NCI-H2227 (cell line): ENCODE measurements at regions not wholly inside any gene's neighbourhood (a gene's known extent, or its start where the extent isn't known, plus 50 kb on each side); places are given as distances from the start of the nearest gene placed in this dataset.

Source experiments
- DNase-seq: peaks from one replicate; lab custom pipeline; 2025; ENCODE audit not compliant: unreplicated experiment; lab: John Stamatoyannopoulos, UW

DNA sequence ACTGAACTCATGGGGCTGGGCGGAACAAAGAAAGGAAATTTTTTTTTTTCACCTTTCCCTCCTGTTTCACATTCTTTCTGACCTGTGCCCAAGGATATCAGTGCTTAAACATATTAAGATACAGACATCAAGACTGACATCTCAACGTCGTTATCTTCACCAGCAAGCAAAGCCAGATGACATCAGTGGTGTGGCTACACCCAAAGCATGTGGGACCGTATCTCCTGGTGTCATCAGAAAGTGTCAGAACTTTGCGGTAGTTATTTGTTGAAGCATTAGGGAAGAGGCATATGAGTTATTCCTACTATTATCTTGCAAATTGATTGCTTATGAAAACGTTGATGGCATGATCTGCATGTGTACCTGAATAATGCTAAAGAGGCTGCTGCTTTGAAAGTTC lies 487.4 kb downstream of the TLE4 start:
- no peak for DNase-seq

DNA sequence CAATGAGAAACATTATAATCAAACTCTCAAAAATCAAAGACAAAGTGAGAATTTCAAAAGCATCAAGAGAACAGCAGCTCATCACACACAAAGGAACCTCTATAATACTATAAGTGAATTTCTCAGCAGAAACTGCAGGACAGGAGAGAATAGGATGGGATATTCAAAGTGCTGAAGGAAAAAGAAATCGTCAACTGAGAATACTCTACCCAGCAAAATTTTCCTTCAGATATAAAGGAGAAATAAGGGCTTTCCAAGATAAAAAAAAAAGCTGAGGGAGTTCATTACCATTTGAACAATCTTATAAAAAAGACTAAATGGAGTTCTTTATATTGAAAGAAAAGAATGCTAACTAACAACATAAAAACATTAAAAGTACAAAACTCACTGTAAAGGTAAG lies 481.1 kb downstream of the TLE4 start:
- DNase-seq: no peak

DNA sequence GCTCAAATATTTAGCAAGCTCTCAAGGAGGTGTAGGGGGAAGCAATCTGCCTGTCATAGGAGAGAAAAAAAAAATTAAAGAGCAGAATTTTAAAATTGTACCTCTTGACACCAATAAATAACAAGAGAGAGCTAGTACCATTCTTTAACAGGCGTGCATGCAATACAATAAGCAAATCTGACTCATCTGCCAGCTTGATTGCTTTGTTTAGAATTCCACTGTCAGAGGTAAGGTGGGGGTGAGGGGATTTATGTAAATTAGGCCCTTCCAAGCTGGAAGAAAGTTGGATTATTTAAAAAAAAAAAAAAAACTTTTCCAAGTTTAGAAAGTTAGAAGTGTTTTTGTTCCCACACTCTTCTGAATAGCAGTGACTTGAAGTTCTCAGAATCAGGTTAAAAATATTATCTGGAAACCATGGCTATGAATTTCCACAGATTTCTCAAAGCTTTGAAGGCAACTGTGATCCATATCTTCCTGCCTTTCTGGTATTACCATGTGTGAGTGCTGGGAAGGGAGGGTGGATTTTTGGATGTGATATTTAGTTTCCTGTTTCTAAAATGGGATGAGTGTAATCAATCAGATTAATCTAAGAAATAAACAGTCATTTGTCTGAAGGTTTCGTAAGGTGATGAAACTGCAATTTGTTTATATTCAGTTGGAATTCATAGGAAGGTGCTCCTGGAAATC lies 477.5 kb downstream of the TLE4 start:
- no peak for DNase-seq

DNA sequence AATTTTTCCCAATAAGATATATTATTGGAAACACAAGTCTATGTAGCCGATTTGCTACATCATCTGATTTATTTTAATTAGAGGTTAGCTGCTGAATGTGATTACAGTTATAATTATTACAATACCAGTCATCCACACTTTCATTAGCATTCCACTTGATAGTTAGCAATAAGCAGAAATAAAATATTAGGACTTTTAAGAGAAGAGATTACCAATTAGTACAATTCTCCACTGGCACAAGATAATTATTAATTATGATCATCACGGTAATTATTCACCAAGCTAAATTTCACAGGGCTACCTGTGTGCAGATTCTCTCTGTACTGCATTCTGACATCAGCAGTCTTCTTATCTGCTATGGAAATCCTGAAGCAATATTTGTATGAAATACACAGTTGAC lies 474.7 kb downstream of the TLE4 start:
- DNase-seq: no peak

DNA sequence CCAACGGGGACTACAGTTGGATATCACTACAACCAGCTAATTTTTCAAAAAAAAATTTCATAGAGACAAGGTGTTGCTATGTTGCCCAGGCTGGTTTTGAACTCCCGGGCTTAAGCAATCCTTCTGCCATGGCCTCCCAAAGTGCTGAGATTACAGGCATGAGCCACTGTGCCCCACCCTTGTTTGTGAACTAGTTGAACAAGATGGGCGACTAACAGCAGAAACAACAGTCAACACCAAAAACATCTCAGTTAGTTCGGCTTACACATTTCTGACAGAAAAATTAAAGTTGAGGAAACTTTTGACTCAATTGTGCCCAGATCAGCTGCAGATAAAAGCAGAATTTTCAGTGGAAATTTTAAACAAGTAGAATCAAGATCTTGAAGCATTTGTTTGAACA lies 470.1 kb downstream of the TLE4 start:
- no peak for DNase-seq

DNA sequence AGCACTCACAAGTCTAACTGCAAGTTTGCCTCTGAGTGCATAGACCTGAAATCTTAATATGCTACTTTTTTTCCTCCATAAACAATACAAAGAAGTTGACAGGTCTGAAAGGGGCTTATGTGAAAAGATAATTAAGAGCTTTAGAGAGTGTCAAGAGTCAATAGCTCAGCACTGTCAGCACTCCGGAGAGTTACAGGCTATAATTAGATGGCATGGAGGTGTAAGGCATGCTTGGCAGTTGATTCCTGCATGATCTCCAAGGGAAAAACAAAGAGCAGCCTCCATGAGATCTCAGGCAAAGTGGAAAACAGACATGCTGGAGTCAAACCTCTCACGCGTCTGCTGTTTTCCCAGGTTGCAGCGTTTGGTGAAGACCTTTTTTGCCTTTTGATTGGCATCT lies 468.7 kb downstream of the TLE4 start:
- DNase-seq: peak; percentile 71

DNA sequence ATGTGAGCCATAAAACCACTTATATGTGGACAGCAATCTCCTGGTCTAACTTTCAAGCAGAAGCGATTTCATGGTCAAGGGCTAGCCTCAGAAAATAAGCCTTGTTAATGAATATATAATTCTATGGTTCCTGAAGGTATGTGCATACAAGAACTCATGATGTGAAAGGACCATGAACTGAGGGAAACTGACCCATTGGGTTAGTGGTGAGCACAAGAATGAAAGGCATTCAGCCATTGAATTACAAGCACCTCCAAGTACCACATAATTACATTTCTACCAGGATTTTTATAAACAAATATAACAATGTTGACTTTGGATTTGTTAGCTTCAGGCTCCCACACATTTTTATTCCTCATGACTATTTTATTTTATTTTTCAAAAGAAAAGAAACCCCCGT lies 459.0 kb downstream of the TLE4 start:
- DNase-seq: no peak

DNA sequence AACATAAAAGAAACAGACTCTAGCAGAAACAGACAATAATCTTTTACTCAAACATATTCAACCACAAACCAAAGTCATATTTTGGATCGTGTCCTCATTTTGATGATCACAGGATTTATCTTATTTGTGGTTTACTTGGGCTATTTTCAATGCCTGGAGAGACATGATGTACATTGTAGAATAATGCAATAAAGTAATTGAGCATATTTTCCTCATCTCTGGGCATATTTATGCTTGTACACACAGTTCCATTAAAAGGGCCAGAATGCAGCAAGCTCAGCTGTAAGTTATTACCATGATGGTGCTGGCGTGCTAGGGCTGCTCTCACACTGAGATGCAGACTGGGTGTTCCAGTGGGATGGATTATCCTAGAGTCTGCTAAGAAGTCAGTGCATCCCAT lies 456.7 kb downstream of the TLE4 start:
- DNase-seq: no peak

DNA sequence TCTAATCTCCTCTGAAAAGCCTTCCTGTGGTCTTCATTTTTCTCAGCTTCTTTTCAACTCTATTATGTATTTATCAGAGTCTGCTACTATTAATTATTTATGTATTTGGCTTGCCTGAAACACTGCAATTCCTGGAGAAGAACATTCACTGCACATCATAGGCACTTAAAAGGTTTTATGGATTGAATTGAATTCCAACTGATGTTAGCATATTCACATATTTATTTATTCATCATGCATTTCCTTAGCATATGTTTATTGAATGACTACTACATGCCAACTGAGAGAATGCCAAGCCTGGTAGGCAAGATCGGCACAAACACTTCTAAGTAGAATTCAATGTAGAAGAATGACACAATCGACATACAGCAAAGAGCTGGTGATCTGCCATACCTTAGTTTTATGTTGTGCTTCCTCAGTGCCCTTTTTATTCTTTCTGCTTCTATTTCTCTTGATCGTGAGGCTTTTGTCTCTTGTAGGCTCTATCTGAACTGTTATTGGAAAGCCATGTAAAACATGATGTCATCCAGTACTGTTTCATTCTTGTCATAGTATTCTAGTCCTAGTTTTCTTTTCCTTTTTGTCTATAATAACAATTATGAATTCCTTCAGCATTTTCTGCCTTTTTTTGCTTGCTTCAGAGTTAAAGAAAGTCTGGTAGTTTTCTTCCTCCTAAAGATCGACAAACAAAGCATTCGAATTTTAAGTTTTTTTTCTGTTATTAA lies 454.2 kb downstream of the TLE4 start:
- DNase-seq: no peak

DNA sequence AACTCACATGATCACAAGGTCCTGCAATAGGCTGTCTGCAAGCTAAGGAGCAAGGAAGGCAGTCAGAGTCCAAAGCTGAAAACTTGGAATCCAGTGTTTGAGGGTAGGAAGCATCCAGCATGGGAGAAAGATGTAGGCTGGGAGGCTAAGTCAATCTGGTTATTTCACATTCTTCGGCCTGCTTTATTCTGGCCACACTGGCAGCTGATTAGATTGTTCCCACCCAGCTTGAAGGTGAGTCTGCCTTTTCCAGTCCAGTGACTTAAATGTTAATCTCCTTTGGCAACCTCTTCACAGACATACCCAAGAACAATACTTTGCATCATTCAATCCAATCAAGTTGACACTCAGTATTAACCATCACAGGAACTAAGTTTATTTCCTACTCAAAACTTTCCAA lies 453.4 kb downstream of the TLE4 start:
- DNase-seq: no peak

DNA sequence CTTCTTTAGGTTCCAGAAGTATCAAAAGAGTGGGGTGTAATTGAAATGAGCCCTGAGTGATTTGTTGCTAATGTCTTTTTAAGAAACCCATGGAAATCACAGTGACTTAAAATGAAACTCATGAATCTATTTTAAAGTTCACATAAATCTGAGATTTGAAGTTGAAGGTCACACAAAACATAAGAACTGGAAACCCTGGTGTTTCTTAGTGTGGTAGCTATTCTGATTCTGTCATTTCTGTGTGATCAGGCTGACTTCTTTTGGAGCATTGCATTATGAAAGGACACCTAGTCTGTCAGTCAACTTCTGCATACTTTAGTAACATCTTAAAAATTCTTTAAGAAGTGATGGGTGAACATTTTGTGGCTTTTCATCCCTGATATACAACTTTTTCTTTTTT lies 448.8 kb downstream of the TLE4 start:
- DNase-seq: no peak

DNA sequence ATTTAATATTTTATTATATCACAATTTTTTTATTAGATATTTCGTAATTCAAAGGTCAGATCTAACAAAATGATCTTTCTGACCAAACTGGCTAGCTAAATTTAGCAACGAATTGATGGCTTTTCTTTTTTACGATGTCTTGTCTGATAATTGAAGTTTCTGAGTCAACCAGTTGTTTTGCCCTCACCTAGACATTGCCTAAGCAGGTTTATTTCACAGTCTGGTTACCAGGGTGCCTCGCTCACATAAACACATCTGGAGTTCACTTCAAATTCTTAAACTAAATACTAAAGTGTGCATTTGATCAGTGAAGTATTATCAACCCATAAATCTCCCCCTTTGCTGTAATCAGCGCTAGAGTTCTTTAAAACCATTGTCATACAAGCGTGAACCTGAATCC lies 448.3 kb downstream of the TLE4 start:
- no peak for DNase-seq

DNA sequence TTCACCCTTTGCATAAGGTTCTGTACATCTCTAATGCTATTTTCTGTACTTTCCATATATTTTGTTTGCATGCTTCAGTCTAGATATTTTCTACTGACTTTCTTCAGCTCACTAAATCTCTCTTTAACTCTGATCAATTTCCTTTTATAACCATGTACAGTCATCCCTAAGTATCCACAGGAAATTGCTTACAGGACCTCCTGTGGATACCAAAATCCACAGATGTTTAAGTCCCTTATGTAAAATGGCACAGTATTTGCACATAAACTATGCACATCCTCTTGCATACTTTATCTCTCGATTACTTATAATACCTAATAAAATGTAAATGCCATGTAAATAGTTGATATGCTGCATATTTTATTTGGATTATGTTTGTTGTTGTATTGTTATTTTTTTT lies 442.1 kb downstream of the TLE4 start:
- no peak for DNase-seq

DNA sequence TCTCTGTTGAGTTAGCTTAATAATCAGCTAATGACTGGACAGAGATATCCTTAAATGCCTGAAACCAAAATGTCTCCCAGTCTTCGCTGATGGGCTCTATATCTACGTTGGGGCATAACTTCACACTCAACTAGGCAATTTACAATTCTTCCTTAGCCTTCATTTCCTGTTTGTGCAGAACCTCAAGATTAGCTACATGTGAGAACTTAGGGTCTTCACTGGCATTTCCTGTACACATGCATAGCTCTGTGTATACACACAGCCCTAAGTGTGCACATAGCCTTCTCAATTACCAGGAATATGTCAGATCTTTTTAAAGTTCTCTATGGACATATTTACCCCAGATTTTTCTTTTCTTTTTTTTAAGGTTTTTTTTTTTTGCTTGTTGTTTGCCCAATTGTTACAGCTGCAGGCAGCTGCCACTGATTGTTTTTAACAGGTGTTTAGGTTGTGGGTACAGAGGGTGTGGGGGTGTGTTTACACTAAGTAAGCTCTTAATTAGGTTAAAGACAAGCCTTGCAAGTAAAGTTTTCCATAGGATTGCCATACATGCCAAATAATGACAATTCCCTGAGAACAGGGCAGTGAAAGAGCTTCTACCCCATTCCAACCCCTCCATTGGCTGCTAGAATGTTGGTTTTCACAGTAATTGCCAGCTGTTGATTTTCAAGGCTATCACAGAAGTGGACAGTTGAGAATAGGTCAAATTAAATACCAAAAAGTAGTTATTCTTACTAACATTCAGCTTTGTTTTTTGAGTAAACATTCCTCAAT lies 441.0 kb downstream of the TLE4 start:
- no peak for DNase-seq

DNA sequence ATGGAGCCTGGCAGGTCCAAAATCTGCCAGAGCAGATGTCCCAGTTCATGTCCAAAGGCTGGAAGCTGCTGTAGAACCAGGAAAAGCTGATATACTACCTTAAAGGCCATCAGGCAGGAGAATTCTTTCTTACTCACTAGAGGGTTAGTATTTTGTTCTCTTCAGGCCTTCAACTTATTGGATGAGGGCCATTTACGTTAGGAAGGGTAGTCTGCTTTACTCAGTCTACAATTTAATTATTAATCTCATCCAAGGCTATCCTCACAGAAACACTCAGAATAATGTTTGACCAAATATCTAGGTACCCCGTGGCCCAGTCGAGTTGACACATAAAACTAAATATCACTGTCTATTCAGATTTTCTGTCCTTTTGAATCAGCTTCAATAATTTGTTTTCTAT lies 437.4 kb downstream of the TLE4 start:
- DNase-seq: no peak

DNA sequence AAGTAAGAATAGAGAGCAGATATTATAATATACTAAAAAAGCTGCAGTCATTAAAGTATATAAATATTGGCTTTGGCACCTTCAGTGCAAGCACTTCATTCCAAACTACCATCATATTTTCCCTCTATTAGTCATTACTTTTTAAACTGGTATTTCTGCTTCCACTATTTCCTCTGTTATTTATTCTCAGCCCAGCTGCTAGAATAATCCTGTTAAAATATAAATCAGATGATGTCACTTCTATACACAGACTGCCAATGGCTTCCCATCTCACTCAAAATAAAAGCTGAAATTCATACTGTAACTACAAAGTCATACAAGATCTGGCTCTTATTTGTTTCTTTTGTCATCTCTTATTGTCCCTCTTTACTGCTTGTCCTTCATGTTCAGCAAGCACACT lies 432.9 kb downstream of the TLE4 start:
- DNase-seq: no peak

DNA sequence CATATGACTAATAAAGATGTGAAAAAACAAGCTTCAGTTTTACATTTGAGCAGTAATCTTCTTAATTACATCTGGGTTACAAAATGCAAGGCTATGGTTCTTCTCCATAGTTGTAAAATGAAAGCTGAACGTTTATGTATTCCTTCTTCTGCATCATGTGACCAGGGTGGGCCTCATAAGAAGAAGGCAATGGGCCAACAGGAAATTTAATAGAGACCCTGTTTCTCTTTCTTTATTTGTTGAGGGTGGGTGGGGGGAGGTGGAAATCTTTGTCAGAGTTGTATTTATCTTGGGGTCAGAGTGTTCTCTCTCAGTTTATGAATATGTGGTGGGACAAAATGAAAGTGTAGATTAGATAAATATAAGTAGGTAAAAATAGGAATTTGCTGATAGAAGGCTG lies 418.8 kb downstream of the TLE4 start:
- DNase-seq: no peak

DNA sequence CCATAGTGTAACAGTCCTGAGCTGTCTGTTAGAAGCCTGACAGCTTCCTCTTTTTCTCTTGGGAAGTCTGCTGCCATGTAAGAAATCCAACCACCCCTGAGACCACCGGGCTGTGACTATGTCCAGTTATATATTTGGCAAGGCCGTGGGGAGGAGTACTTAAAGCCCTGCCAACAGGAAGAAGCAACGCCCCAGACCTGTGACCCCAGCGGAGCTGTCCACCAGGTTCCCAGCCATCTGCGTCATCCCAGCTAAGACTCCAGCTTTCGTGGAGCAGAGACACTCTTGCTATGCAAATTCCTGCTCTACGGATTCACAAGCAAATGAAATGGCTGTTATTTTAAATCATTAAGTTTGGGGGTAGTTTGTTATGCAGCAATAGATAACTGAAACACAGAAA lies 417.3 kb downstream of the TLE4 start:
- no peak for DNase-seq

DNA sequence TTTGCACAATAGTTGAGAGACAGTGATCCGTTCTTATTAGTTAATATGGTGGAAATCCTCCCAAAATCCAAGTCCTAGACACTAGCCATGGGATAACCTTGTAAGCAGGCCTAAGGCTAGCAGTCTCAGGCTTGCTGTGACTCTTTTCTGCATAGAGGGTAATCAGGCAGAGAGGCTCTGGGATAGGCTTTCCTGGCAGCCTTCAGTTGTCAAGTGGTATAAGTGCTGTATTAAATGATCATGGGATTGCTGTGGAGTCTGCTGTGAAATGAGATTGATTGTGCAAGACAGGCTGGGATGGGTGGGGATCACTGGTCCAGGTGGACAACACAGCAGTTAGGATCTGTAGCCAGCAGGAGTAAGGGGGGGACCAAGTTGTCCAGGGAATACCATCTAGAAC lies 416.4 kb downstream of the TLE4 start:
- no peak for DNase-seq

DNA sequence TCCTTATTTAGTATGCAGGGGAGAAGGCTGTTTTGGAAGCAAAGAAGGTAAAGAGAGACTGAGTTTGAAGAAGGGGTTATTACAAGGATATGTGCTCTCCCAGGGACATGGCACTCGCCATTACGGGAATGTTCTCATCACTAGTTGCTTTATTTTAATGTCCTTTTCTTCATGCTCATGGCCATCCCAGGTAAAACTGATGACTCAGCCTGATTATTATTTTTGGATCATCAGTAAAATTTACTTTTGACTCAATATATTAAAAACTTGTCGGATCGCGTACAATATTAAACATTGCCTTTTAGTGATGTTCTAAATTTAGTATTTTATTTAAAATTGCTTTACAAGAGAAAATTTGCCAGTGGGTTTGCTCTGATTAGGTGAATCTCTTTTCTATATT lies 414.7 kb downstream of the TLE4 start:
- no peak for DNase-seq

DNA sequence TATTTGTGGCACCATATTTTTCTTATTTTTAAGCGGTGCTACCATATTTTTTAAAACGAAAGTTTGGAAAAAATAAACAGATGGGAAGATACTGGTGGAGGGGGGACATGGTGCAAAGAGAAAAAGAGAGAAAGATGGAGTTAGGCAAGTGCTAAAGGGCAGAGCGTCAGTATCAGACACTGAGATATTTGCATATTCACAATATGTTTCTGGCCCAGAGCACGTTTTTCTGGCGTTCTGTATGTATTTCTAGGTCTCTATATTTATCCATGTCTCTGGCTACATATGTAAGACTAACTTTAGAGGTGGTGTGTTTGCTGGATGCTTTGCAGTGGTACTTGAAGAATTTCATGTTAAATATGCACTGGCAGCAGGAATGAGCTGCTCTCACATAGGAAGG lies 414.0 kb downstream of the TLE4 start:
- DNase-seq: no peak

DNA sequence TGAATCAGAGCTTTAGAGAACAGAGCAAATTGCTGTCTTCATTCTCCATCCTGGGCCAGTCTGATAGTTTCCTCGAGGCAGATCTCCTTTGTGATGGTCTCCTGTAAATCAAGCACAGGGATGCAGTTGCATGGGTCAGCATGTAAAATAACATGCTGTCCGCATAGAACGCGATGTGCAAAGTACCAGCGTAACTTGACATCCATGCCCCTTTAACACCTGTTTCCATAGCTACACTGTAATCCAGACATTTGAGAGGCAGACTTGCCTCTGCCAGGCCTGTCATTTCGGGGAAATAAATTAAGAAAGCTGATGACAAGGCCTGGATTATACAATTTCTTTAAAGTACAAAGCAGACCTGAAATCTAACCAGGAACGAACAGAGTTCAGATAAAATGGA lies 413.5 kb downstream of the TLE4 start:
- DNase-seq: peak; percentile 39
